Endothelial cell of umbilical vein (primary cell): ENCODE measurements at regions not wholly inside any gene's neighbourhood (a gene's known extent, or its start where the extent isn't known, plus 50 kb on each side); places are given as distances from the start of the nearest gene placed in this dataset.

Experiments
- BruUV-seq: library from RNA; stranded (reverse); fragments of 400-500 nt; replicated peaks from 2 replicates; lab custom pipeline; 2021; lab: Mats Ljungman, UMichigan
- CTCF ChIA-PET: fragments of 300-600, 350-600 bp; sonication (Branson Sonifier 250); formaldehyde crosslinking; loops from one replicate; lab custom pipeline; 2021; ENCODE audit warnings: antibody characterized with exemption, inconsistent platforms; lab: Charles Lee
- POLR2A ChIA-PET: fragments of 300-600, 350-600 bp; sonication (Branson Sonifier 250); formaldehyde crosslinking; loops from one replicate; lab custom pipeline; 2021; ENCODE audit warnings: antibody characterized with exemption, inconsistent platforms; lab: Charles Lee
- DNase-seq: peaks from one replicate; pipeline ENCODE4 v3.0.0-alpha.2; 2011; ENCODE audit warnings: low read depth, low spot score
- FAIRE-seq: peaks from 2 replicates; lab custom pipeline; 2011; peaks lifted over from hg19 to GRCh38; lab: Jason Lieb, UNC
- H2AFZ ChIP-seq: 2 replicates; pipeline ENCODE4 v1.6.0; 2012; ENCODE audit warnings: low read depth, low read length, control low read depth, inconsistent platforms
- H3K27ac ChIP-seq: 2 replicates; pipeline ENCODE4 v1.5.1; 2011; ENCODE audit warnings: low read depth, mild to moderate bottlenecking, control low read depth, low read length, moderate library complexity; ENCODE audit not compliant: insufficient read depth
- H3K27me3 ChIP-seq, 2 experiments: 2 replicates each; pipeline versions ENCODE4 v1.6.0 to v1.6.1; 2011; ENCODE audit warnings: low read length in 2 of 2, mixed read lengths in 1 of 2; ENCODE audit not compliant: control insufficient read depth in 2 of 2, insufficient read depth in 2 of 2
- H3K36me3 ChIP-seq, 2 experiments: 2 replicates in 1 of 2; 3 replicates in 1 of 2; pipeline ENCODE4 v1.5.1; 2011; ENCODE audit warnings: low read length in 2 of 2, mild to moderate bottlenecking in 1 of 2, moderate library complexity in 1 of 2; ENCODE audit not compliant: control insufficient read depth in 2 of 2, insufficient read depth in 2 of 2; ENCODE audit errors: extremely low read depth in 1 of 2
- H3K4me1 ChIP-seq: 3 replicates; pipeline ENCODE4 v1.5.1; 2011; ENCODE audit warnings: mild to moderate bottlenecking, low read length; ENCODE audit not compliant: control insufficient read depth, insufficient read depth; ENCODE audit errors: extremely low read depth
- H3K4me2 ChIP-seq: 2 replicates; pipeline ENCODE4 v1.6.1; 2011; ENCODE audit warnings: low read length, control low read depth, mixed read lengths; ENCODE audit not compliant: insufficient read depth
- H3K4me3 ChIP-seq, 3 experiments: fragments of 200-600 bp in 1 of 3; sonication (generic), shearing (Covaris generic) in 1 of 3; replicated peaks in 1 of 3; 2 replicates each; pipeline ENCODE4 v1.5.1; 2011 to 2016; ENCODE audit warnings: control low read depth in 3 of 3, low read length in 3 of 3, mild to moderate bottlenecking in 2 of 3, inconsistent platforms in 1 of 3, low read depth in 1 of 3, moderate library complexity in 1 of 3; ENCODE audit not compliant: insufficient read depth in 1 of 3
- H3K79me2 ChIP-seq: 2 replicates; pipeline ENCODE4 v1.6.0; 2012; ENCODE audit warnings: low read length, inconsistent platforms; ENCODE audit not compliant: control insufficient read depth, insufficient read depth
- H3K9ac ChIP-seq: replicated peaks from 2 replicates; pipeline ENCODE3; 2011; ENCODE audit warnings: low read length, control low read depth; ENCODE audit not compliant: insufficient read depth; ENCODE audit errors: extremely low read depth
- H3K9me1 ChIP-seq: replicated peaks from 3 replicates; pipeline ENCODE4 v1.6.0; 2011; ENCODE audit warnings: mild to moderate bottlenecking, low read length; ENCODE audit not compliant: control insufficient read depth, insufficient read depth; ENCODE audit errors: extremely low read depth
- H3K9me3 ChIP-seq: replicated peaks from 2 replicates; pipeline ENCODE4 v1.5.1; 2012; ENCODE audit warnings: low read length, inconsistent platforms; ENCODE audit not compliant: control insufficient read depth, insufficient read depth
- H4K20me1 ChIP-seq: replicated peaks from 2 replicates; pipeline ENCODE3; 2011; ENCODE audit warnings: mild to moderate bottlenecking, low read length; ENCODE audit not compliant: control insufficient read depth, insufficient read depth; ENCODE audit errors: extremely low read depth
- EZH2 ChIP-seq: IDR thresholded peaks from 2 replicates; pipeline ENCODE4 v1.6.1; 2012; ENCODE audit warnings: borderline replicate concordance, low read depth, mild to moderate bottlenecking, moderate library complexity, low read length, inconsistent platforms; ENCODE audit not compliant: severe bottlenecking
- FOS ChIP-seq: IDR thresholded peaks from 2 replicates; pipeline ENCODE4 v1.6.1; 2011; ENCODE audit warnings: mild to moderate bottlenecking, low read length, moderate library complexity, borderline replicate concordance; ENCODE audit not compliant: insufficient read depth
- GATA2 ChIP-seq: IDR thresholded peaks from 2 replicates; pipeline ENCODE4 v1.7.0; 2011; ENCODE audit warnings: low read depth, mild to moderate bottlenecking, moderate library complexity, mixed read lengths, low read length; ENCODE audit not compliant: insufficient read length, insufficient read depth
- JUN ChIP-seq: IDR thresholded peaks from 2 replicates; pipeline ENCODE4 v1.6.1; 2011; ENCODE audit warnings: borderline replicate concordance, low read depth; ENCODE audit not compliant: insufficient read length, insufficient read depth
- MYC ChIP-seq: IDR thresholded peaks from one replicate; pipeline ENCODE4 v1.6.1; 2011; ENCODE audit warnings: mild to moderate bottlenecking, low read depth, low read length
- POLR2A ChIP-seq: IDR thresholded peaks from 2 replicates; pipeline ENCODE4 v1.6.1; 2012; ENCODE audit warnings: low read depth, mild to moderate bottlenecking, control low read depth, low read length
- POLR2AphosphoS5 ChIP-seq: IDR thresholded peaks from 2 replicates; pipeline ENCODE4 v1.6.1; 2012; ENCODE audit warnings: low read depth, mild to moderate bottlenecking, control low read depth, low read length, moderate library complexity; ENCODE audit not compliant: insufficient read depth
- dilution Hi-C: fragments of 300-500 bp; cut with MboI; formaldehyde crosslinking; loops from one replicate; pipeline ENCODE4 v1.15.0; 2019; ENCODE audit warnings: low sequenced_read_pairs; ENCODE audit not compliant: extremely low pct_ligation_motif_present
- intact Hi-C: fragments of 100-400 bp; cut with micrococcal nuclease; formaldehyde crosslinking; loops from one replicate; pipeline ENCODE4 v1.10.0; 2022
- TF ChIP-seq, protein P1 (sequence below), 2 donors: IDR thresholded peaks; 1 replicate in 1 of 2; 2 replicates in 1 of 2; pipeline ENCODE4 v1.5.1; 2011; ENCODE audit warnings: low read length in 2 of 2, mild to moderate bottlenecking in 2 of 2, moderate library complexity in 2 of 2, control low read depth in 1 of 2, inconsistent platforms in 1 of 2, low read depth in 1 of 2; ENCODE audit not compliant: insufficient read depth in 1 of 2; ENCODE audit errors: extremely low read depth in 1 of 2
- TF ChIP-seq, protein P2 (sequence below): IDR thresholded peaks from 2 replicates; pipeline ENCODE4 v1.6.1; 2011; ENCODE audit not compliant: insufficient read depth, insufficient read length

DNA sequence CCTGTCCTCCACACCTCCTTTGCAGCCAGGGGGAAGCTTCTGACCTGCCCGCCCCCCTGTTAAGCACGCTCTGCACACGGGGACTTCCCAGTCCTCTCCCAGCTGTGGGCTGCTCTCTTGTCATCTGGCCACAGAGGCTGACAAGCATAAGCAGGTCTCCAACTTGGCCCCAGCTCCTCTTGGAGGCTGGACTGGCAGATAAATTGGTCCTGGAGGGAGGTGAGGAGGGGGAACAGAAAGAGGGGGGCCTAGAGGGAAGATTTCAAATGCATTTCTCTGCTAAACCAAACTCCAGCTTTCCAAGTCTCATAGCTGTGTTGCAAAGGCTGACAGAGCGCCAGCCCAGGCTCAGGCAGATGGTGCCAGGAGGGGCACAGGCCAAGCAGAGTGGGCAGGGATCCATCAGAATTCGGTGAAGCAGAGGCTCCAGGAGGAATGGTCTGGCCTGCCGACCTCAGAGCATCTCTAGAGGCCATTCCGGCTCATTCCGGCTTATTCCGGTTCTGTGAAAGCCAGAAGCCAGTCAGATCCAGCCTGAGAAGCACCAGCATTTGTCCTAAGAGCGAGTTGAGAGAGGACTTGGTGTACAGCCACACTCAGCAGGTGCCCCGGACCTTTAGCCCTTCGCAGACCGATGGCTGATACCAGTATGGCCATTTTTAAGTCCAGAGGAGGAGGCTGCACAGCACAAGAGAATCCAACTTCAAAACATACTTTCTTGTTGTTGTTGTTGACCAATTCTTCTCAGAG, 508.9 kb upstream of the MYT1L start:
- H3K79me2 ChIP-seq, result no peaks in the 10 kb centered on the region
- ChIA-PET POLR2A (no interaction called here), CTCF (no interaction called here)
- no TSS peak for BruUV-seq
- no peaks in the 10 kb centered on the region for H3K36me3 ChIP-seq
- H3K9me3 ChIP-seq, result peaks cover 10% of the 10 kb centered on the region
- H3K4me3 ChIP-seq, result no peak overlapping the region
- H3K4me1 ChIP-seq, result no peaks in the 10 kb centered on the region
- DNase-seq (no peak), FAIRE-seq (no peak)
- H3K9ac ChIP-seq, result no peak overlapping the region
- TF ChIP-seq POLR2A (no peak), FOS (no peak), EZH2 (no peak), MYC (no peak), POLR2AphosphoS5 (no peak), JUN (no peak), GATA2 (no peak)
- TF ChIP-seq, protein P1, sequence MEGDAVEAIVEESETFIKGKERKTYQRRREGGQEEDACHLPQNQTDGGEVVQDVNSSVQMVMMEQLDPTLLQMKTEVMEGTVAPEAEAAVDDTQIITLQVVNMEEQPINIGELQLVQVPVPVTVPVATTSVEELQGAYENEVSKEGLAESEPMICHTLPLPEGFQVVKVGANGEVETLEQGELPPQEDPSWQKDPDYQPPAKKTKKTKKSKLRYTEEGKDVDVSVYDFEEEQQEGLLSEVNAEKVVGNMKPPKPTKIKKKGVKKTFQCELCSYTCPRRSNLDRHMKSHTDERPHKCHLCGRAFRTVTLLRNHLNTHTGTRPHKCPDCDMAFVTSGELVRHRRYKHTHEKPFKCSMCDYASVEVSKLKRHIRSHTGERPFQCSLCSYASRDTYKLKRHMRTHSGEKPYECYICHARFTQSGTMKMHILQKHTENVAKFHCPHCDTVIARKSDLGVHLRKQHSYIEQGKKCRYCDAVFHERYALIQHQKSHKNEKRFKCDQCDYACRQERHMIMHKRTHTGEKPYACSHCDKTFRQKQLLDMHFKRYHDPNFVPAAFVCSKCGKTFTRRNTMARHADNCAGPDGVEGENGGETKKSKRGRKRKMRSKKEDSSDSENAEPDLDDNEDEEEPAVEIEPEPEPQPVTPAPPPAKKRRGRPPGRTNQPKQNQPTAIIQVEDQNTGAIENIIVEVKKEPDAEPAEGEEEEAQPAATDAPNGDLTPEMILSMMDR (IDR thresholded peaks at IDR 0.05; ENCODE audit: extremely low read depth in 1 of 2, insufficient read depth in 1 of 2, low read depth in 1 of 2, low read length in 2 of 2), result no peak
- TF ChIP-seq, protein P2, sequence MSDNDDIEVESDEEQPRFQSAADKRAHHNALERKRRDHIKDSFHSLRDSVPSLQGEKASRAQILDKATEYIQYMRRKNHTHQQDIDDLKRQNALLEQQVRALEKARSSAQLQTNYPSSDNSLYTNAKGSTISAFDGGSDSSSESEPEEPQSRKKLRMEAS, result no peak
- H4K20me1 ChIP-seq, result no peaks in the 10 kb centered on the region
- no peak overlapping the region for H2AFZ ChIP-seq
- H3K4me2 ChIP-seq, result no peak overlapping the region
- dilution Hi-C loops, result no loop called here
- intact Hi-C loops, result no loop called here
- no peaks in the 10 kb centered on the region for H3K9me1 ChIP-seq
- H3K27me3 ChIP-seq, result no peaks in the 10 kb centered on the region
- H3K27ac ChIP-seq, result no peak overlapping the region
